Loucy (cell line): ENCODE measurements at regions not wholly inside any gene's neighbourhood (a gene's known extent, or its start where the extent isn't known, plus 50 kb on each side); places are given as distances from the start of the nearest gene placed in this dataset.

Experiments
- H2AFZ ChIP-seq: fragments of 200-600 bp; sonication (generic); 2 replicates; pipeline ENCODE4 v1.6.0; 2016; ENCODE audit warnings: antibody characterized with exemption, mild to moderate bottlenecking, low read length, moderate library complexity
- H3F3A ChIP-seq: fragments of 200-600 bp; 2 replicates; pipeline ENCODE4 v1.6.0; 2016; ENCODE audit warnings: antibody characterized with exemption, low read depth, mild to moderate bottlenecking
- H3K27me3 ChIP-seq: fragments of 200-600 bp; sonication (generic); 2 replicates; pipeline ENCODE4 v1.6.1; 2014; ENCODE audit warnings: low read length, mild to moderate bottlenecking; ENCODE audit not compliant: insufficient read depth, poor library complexity, severe bottlenecking
- H3K36me3 ChIP-seq: fragments of 200-600 bp; sonication (generic); 2 replicates; pipeline ENCODE4 v1.6.1; 2016; ENCODE audit warnings: low read length; ENCODE audit not compliant: insufficient read depth
- H3K4me1 ChIP-seq: fragments of 200-600 bp; sonication (generic); 2 replicates; pipeline ENCODE4 v1.5.1; 2014; ENCODE audit warnings: low read length, mild to moderate bottlenecking; ENCODE audit not compliant: insufficient read depth, poor library complexity, severe bottlenecking
- H3K4me2 ChIP-seq: fragments of 200-600 bp; sonication (generic); 2 replicates; pipeline ENCODE4 v1.6.0; 2014; ENCODE audit warnings: antibody characterized with exemption, low read length, low read depth, mild to moderate bottlenecking; ENCODE audit not compliant: poor library complexity, severe bottlenecking
- H3K4me3 ChIP-seq: fragments of 200-600 bp; sonication (generic); 2 replicates; pipeline ENCODE4 v1.5.1; 2014; ENCODE audit warnings: low read length, mild to moderate bottlenecking, mixed read lengths; ENCODE audit not compliant: poor library complexity, severe bottlenecking
- H3K79me2 ChIP-seq: fragments of 200-600 bp; sonication (generic); 2 replicates; pipeline ENCODE4 v1.6.1; 2014; ENCODE audit warnings: low read length; ENCODE audit not compliant: insufficient read depth
- H3K9ac ChIP-seq: fragments of 200-600 bp; sonication (generic); 2 replicates; pipeline ENCODE4 v1.6.0; 2014; ENCODE audit warnings: mild to moderate bottlenecking, low read depth, low read length, moderate library complexity; ENCODE audit not compliant: poor library complexity, severe bottlenecking
- H3K9me2 ChIP-seq: fragments of 200-600 bp; sonication (generic); replicated peaks from 2 replicates; pipeline ENCODE4 v1.6.1; 2016; ENCODE audit warnings: low read depth, low read length, mixed read lengths
- H3K9me3 ChIP-seq: fragments of 200-600 bp; sonication (generic); 2 replicates; pipeline ENCODE4 v1.6.1; 2014; ENCODE audit warnings: mild to moderate bottlenecking, antibody characterized with exemption, low read length, low read depth; ENCODE audit not compliant: insufficient read depth
- H4K20me1 ChIP-seq: fragments of 200-600 bp; sonication (generic); 2 replicates; pipeline ENCODE4 v1.6.0; 2014; ENCODE audit warnings: antibody characterized with exemption, low read length, mild to moderate bottlenecking; ENCODE audit not compliant: insufficient read depth, poor library complexity, severe bottlenecking
- CTCF ChIP-seq: fragments of 200-600 bp; sonication (generic); conservative IDR thresholded peaks from 2 replicates; pipeline ENCODE4 v1.5.1; 2014; ENCODE audit warnings: mild to moderate bottlenecking, antibody characterized with exemption, low read length
- EZH2phosphoT487 ChIP-seq: fragments of 200-600 bp; IDR thresholded peaks from 2 replicates; pipeline ENCODE4 v1.6.1; 2018; ENCODE audit warnings: antibody characterized with exemption, mild to moderate bottlenecking, moderate library complexity, borderline replicate concordance

- TF ChIP-seq EZH2phosphoT487 (no peak), CTCF (no peak)
- H2AFZ ChIP-seq: no peak overlapping the region
- H3K4me3 ChIP-seq: no peak overlapping the region
- no peaks in the 10 kb centered on the region for H3K27me3 ChIP-seq
- H3K9me2 ChIP-seq: no peaks in the 10 kb centered on the region
- H3F3A ChIP-seq: no peaks in the 10 kb centered on the region
- H3K9ac ChIP-seq: no peak overlapping the region
- no peaks in the 10 kb centered on the region for H3K79me2 ChIP-seq
- no peaks in the 10 kb centered on the region for H3K9me3 ChIP-seq
- H3K36me3 ChIP-seq: no peaks in the 10 kb centered on the region
- H3K4me2 ChIP-seq: no peak overlapping the region
- no peaks in the 10 kb centered on the region for H4K20me1 ChIP-seq
- no peaks in the 10 kb centered on the region for H3K4me1 ChIP-seq
Observed at GRCh38 chr4:137293281-137293680, 239.0 kb downstream of the PCDH18 start.

GRCh38 chr4:137283737-137284136 is 248.6 kb downstream of the PCDH18 start:
- Histone ChIP-seq H3K79me2 (no peaks in the 10 kb centered on the region), H3K4me2 (no peak overlapping the region), H3K27me3 (no peaks in the 10 kb centered on the region), H3K4me1 (no peaks in the 10 kb centered on the region), H3K4me3 (no peak overlapping the region), H4K20me1 (no peaks in the 10 kb centered on the region), H3K9me3 (no peaks in the 10 kb centered on the region), H3K36me3 (no peaks in the 10 kb centered on the region), H3K9me2 (no peaks in the 10 kb centered on the region), H2AFZ (no peak overlapping the region), H3F3A (no peaks in the 10 kb centered on the region), H3K9ac (no peak overlapping the region)
- TF ChIP-seq EZH2phosphoT487 (no peak), CTCF (peak; percentile 30; the same call in 1 of the 2 replicates)

- H3K4me1 ChIP-seq: no peaks in the 10 kb centered on the region
- no peaks in the 10 kb centered on the region for H3K9me3 ChIP-seq
Observed at GRCh38 chr4:137278431-137278830, 253.9 kb downstream of the PCDH18 start.

More at GRCh38 chr4:137278431-137278830, 253.9 kb downstream of the PCDH18 start:
- TF ChIP-seq EZH2phosphoT487 (no peak), CTCF (no peak)
- no peaks in the 10 kb centered on the region for H3F3A ChIP-seq
- H3K9me2 ChIP-seq: no peaks in the 10 kb centered on the region
- H2AFZ ChIP-seq: no peak overlapping the region
- no peak overlapping the region for H3K9ac ChIP-seq
- H4K20me1 ChIP-seq: no peaks in the 10 kb centered on the region
- H3K4me2 ChIP-seq: no peak overlapping the region
- H3K27me3 ChIP-seq: no peaks in the 10 kb centered on the region
- no peaks in the 10 kb centered on the region for H3K79me2 ChIP-seq
- H3K4me3 ChIP-seq: no peak overlapping the region
- no peaks in the 10 kb centered on the region for H3K36me3 ChIP-seq
